K562 (cell line): ENCODE measurements at regions not wholly inside any gene's neighbourhood (a gene's known extent, or its start where the extent isn't known, plus 50 kb on each side); places are given as distances from the start of the nearest gene placed in this dataset.
A peak's percentile ranks its signal among the peaks of the same experiment; 100 is the strongest.

ENCODE experiments used
- CBX8 ChIP-seq: fragments of 200-600 bp; sonication (generic); IDR thresholded peaks from 2 replicates; pipeline ENCODE4 v1.6.1; 2012; ENCODE audit warnings: borderline replicate concordance, mixed run types, low read depth, mild to moderate bottlenecking, moderate library complexity, mixed read lengths, low read length, control low read depth, inconsistent platforms; ENCODE audit not compliant: poor library complexity, severe bottlenecking; ENCODE audit errors: extremely low read depth
- CC2D1A ChIP-seq: fragments of 450-650 bp; IDR thresholded peaks from 2 replicates; pipeline ENCODE4 v1.6.1; 2017; ENCODE audit warnings: mild to moderate bottlenecking
- CREBBP ChIP-seq: IDR thresholded peaks from one replicate; pipeline ENCODE4 v1.6.1; 2012; ENCODE audit warnings: low read depth, mild to moderate bottlenecking, control low read depth, inconsistent platforms, low read length
- DMBX1 ChIP-seq: fragments of 250-450 bp; sonication (Bioruptor Pico); IDR thresholded peaks from 2 replicates; pipeline ENCODE4 v1.8.0; 2022; ENCODE audit warnings: inconsistent platforms, mild to moderate bottlenecking, moderate library complexity, borderline replicate concordance
- E4F1 ChIP-seq: fragments of 250-450 bp; sonication (Bioruptor Pico); IDR thresholded peaks from 2 replicates; pipeline ENCODE4 v1.5.0; 2021; ENCODE audit warnings: mild to moderate bottlenecking, borderline replicate concordance
- ETS1 ChIP-seq: conservative IDR thresholded peaks from 2 replicates; pipeline ENCODE4 v1.6.1; 2011; ENCODE audit warnings: low read depth, mild to moderate bottlenecking, low read length; ENCODE audit not compliant: control insufficient read depth
- GABPB2 ChIP-seq: fragments of 250-450 bp; sonication (Bioruptor Pico); conservative IDR thresholded peaks from 2 replicates; pipeline ENCODE4 v1.5.1; 2021; ENCODE audit warnings: mild to moderate bottlenecking
- HEY1 ChIP-seq: fragments of 250-450 bp; sonication (Bioruptor Pico); IDR thresholded peaks from 2 replicates; pipeline ENCODE4 v1.5.0; 2020; ENCODE audit warnings: mild to moderate bottlenecking, moderate library complexity, borderline replicate concordance
- MTA3 ChIP-seq: fragments of 450-650 bp; formaldehyde crosslinking; IDR thresholded peaks from 2 replicates; pipeline ENCODE4 v1.6.1; 2017; ENCODE audit warnings: mild to moderate bottlenecking, borderline replicate concordance
- NUFIP1 ChIP-seq: fragments of 450-650 bp; IDR thresholded peaks from 2 replicates; pipeline ENCODE4 v1.6.1; 2018; ENCODE audit not compliant: partially characterized antibody
- PHTF2 ChIP-seq: fragments of 250-450 bp; sonication (Bioruptor Pico); IDR thresholded peaks from 2 replicates; pipeline ENCODE4 v1.5.0; 2021; ENCODE audit warnings: mild to moderate bottlenecking
- RNF2 ChIP-seq: sonication (generic); IDR thresholded peaks from 2 replicates; pipeline ENCODE4 v1.6.1; 2016
- SMAD3 ChIP-seq: fragments of 450-650 bp; formaldehyde crosslinking; conservative IDR thresholded peaks from 2 replicates; pipeline ENCODE4 v1.4.0; 2020; ENCODE audit warnings: mild to moderate bottlenecking
- TEAD2 ChIP-seq: fragments of 450-650 bp; IDR thresholded peaks from 2 replicates; pipeline ENCODE4 v1.6.1; 2016; ENCODE audit warnings: missing genetic modification characterization, control low read depth, missing compliant biosample characterization
- ZNF655 ChIP-seq: fragments of 250-450 bp; sonication (Bioruptor Pico); IDR thresholded peaks from 2 replicates; pipeline ENCODE4 v1.5.0; 2021
- ZNF780A ChIP-seq: fragments of 250-450 bp; sonication (Bioruptor Pico); IDR thresholded peaks from 2 replicates; pipeline ENCODE4 v1.5.0; 2021; ENCODE audit warnings: mild to moderate bottlenecking
- TF ChIP-seq, protein P1 (sequence below): fragments of 450-650 bp; formaldehyde crosslinking; IDR thresholded peaks from 2 replicates; pipeline ENCODE4 v1.4.0; 2020; ENCODE audit warnings: mild to moderate bottlenecking, mixed read lengths
- TF ChIP-seq, protein P2 (sequence below): fragments of 250-450 bp; sonication (Bioruptor Pico); IDR thresholded peaks from 2 replicates; pipeline ENCODE4 v1.8.0; 2022; ENCODE audit warnings: inconsistent platforms, mild to moderate bottlenecking, moderate library complexity, borderline replicate concordance
- TF ChIP-seq, protein P3 (sequence below): fragments of 250-450 bp; sonication (Bioruptor Pico); IDR thresholded peaks from 2 replicates; pipeline ENCODE4 v1.4.0; 2020; ENCODE audit warnings: mild to moderate bottlenecking, moderate library complexity

- TF ChIP-seq GABPB2 (CRISPR knock-in tag) (no peak), CREBBP (no peak), NUFIP1 (no peak), RNF2 (no peak), MTA3 (peak; percentile 46; the same call in 1 of the 2 replicates), PHTF2 (CRISPR knock-in tag) (no peak), E4F1 (CRISPR knock-in tag) (no peak), HEY1 (CRISPR knock-in tag) (0 out of 2 replicates have a peak, but pooled peaks have one; percentile 36), SMAD3 (CRISPR knock-in tag) (no peak), DMBX1 (CRISPR knock-in tag) (no peak), ZNF655 (CRISPR knock-in tag) (no peak), CC2D1A (no peak), ETS1 (no peak), ZNF780A (CRISPR knock-in tag) (no peak), TEAD2 (no peak), CBX8 (no peak)
- TF ChIP-seq, protein P1, sequence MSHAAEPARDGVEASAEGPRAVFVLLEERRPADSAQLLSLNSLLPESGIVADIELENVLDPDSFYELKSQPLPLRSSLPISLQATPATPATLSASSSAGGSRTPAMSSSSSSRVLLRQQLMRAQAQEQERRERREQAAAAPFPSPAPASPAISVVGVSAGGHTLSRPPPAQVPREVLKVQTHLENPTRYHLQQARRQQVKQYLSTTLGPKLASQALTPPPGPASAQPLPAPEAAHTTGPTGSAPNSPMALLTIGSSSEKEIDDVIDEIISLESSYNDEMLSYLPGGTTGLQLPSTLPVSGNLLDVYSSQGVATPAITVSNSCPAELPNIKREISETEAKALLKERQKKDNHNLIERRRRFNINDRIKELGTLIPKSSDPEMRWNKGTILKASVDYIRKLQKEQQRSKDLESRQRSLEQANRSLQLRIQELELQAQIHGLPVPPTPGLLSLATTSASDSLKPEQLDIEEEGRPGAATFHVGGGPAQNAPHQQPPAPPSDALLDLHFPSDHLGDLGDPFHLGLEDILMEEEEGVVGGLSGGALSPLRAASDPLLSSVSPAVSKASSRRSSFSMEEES (CRISPR knock-in tag) = no peak
- TF ChIP-seq, protein P2, sequence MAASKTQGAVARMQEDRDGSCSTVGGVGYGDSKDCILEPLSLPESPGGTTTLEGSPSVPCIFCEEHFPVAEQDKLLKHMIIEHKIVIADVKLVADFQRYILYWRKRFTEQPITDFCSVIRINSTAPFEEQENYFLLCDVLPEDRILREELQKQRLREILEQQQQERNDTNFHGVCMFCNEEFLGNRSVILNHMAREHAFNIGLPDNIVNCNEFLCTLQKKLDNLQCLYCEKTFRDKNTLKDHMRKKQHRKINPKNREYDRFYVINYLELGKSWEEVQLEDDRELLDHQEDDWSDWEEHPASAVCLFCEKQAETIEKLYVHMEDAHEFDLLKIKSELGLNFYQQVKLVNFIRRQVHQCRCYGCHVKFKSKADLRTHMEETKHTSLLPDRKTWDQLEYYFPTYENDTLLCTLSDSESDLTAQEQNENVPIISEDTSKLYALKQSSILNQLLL (CRISPR knock-in tag) = no peak
- TF ChIP-seq, protein P3, sequence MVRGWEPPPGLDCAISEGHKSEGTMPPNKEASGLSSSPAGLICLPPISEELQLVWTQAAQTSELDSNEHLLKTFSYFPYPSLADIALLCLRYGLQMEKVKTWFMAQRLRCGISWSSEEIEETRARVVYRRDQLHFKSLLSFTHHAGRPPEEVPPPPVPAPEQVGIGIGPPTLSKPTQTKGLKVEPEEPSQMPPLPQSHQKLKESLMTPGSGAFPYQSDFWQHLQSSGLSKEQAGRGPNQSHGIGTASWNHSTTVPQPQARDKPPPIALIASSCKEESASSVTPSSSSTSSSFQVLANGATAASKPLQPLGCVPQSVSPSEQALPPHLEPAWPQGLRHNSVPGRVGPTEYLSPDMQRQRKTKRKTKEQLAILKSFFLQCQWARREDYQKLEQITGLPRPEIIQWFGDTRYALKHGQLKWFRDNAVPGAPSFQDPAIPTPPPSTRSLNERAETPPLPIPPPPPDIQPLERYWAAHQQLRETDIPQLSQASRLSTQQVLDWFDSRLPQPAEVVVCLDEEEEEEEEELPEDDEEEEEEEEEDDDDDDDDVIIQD (CRISPR knock-in tag) = no peak
Measured at GRCh38 chr5:164355267-164355830, 849.9 kb downstream of the MAT2B start (continued).
